H1 (cell line): ENCODE measurements at regions not wholly inside any gene's neighbourhood (a gene's known extent, or its start where the extent isn't known, plus 50 kb on each side); places are given as distances from the start of the nearest gene placed in this dataset.

ENCODE experiments used
- CTCF ChIA-PET: fragments of 300-600 bp; sonication (Branson Sonifier 250); formaldehyde crosslinking; loops from one replicate; lab custom pipeline; 2021; ENCODE audit not compliant: partially characterized antibody; lab: Charles Lee
- POLR2A ChIA-PET: fragments of 300-600 bp; sonication (Branson Sonifier 250); formaldehyde crosslinking; loops from one replicate; lab custom pipeline; 2021; ENCODE audit warnings: inconsistent platforms; ENCODE audit not compliant: partially characterized antibody; lab: Charles Lee
- DNase-seq, 2 experiments: peaks; one replicate each; pipeline versions ENCODE4 v3.0.0 to v3.0.0-alpha.2; 2010 to 2022; ENCODE audit warnings: low spot score in 2 of 2, low read depth in 1 of 2, mixed read lengths in 1 of 2
- FAIRE-seq: peaks from 2 replicates; lab custom pipeline; 2011; peaks lifted over from hg19 to GRCh38; lab: Jason Lieb, UNC
- H2AFZ ChIP-seq: 2 replicates; pipeline ENCODE4 v1.8.1; 2012; ENCODE audit warnings: low read length, inconsistent platforms
- H2AK5ac ChIP-seq: 2 replicates; pipeline ENCODE4 v1.6.1; 2013; ENCODE audit warnings: low read depth, low read length
- H2BK120ac ChIP-seq: replicated peaks from 2 replicates; pipeline ENCODE3; 2013; ENCODE audit warnings: low read depth, low read length, inconsistent platforms
- H2BK12ac ChIP-seq: 2 replicates; pipeline ENCODE4 v1.6.1; 2013; ENCODE audit warnings: low read depth, low read length
- H2BK15ac ChIP-seq: 2 replicates; pipeline ENCODE4 v1.6.1; 2013; ENCODE audit warnings: low read length
- H2BK20ac ChIP-seq: 2 replicates; pipeline ENCODE4 v1.6.1; 2013; ENCODE audit warnings: low read length
- H2BK5ac ChIP-seq: 2 replicates; pipeline ENCODE4 v1.6.1; 2013; ENCODE audit warnings: low read depth, low read length
- H3K14ac ChIP-seq: 2 replicates; pipeline ENCODE4 v1.6.1; 2013; ENCODE audit warnings: inconsistent platforms; ENCODE audit not compliant: insufficient read length
- H3K18ac ChIP-seq: 2 replicates; pipeline ENCODE4 v1.6.1; 2013; ENCODE audit warnings: low read length; ENCODE audit errors: extremely low read depth
- H3K23ac ChIP-seq: 2 replicates; pipeline ENCODE4 v1.6.1; 2013; ENCODE audit warnings: inconsistent platforms; ENCODE audit not compliant: insufficient read length
- H3K23me2 ChIP-seq: 2 replicates; pipeline ENCODE4 v1.6.1; 2013; ENCODE audit warnings: low read depth, low read length
- H3K27ac ChIP-seq: 2 replicates; pipeline ENCODE4 v1.6.1; 2011; ENCODE audit warnings: low read depth, low read length, inconsistent platforms
- H3K27me3 ChIP-seq, 4 experiments: replicated peaks in 1 of 4; 1 replicate in 1 of 4; 2 replicates in 3 of 4; pipeline versions ENCODE4 v1.6.1 to v1.8.1; 2011 to 2013; ENCODE audit warnings: low read length in 3 of 4, mild to moderate bottlenecking in 3 of 4, inconsistent platforms in 2 of 4, mixed read lengths in 2 of 4, moderate library complexity in 1 of 4; ENCODE audit not compliant: control insufficient read depth in 3 of 4, insufficient read depth in 3 of 4; ENCODE audit errors: extremely low read depth in 1 of 4
- H3K36me3 ChIP-seq, 4 experiments: 2 replicates each; pipeline versions ENCODE4 v1.6.1 to v1.8.1; 2011 to 2013; ENCODE audit warnings: mild to moderate bottlenecking in 4 of 4, low read length in 3 of 4, moderate library complexity in 2 of 4, control low read depth in 1 of 4, inconsistent platforms in 1 of 4; ENCODE audit not compliant: insufficient read depth in 4 of 4, control insufficient read depth in 2 of 4
- H3K4ac ChIP-seq: replicated peaks from 2 replicates; pipeline ENCODE3; 2013; ENCODE audit warnings: low read length, low read depth, mixed read lengths, inconsistent platforms; ENCODE audit not compliant: insufficient read length
- H3K4me1 ChIP-seq, 4 experiments: replicated peaks in 1 of 4; 1 replicate in 1 of 4; 2 replicates in 3 of 4; pipeline versions ENCODE4 v1.6.1 to v1.8.1; 2011 to 2013; ENCODE audit warnings: low read length in 3 of 4, inconsistent platforms in 2 of 4, mixed read lengths in 1 of 4; ENCODE audit not compliant: insufficient read depth in 4 of 4, control insufficient read depth in 3 of 4
- H3K4me2 ChIP-seq, 2 experiments: 2 replicates each; pipeline versions ENCODE4 v1.6.1 to v1.8.1; 2011 to 2013; ENCODE audit warnings: low read depth in 2 of 2, low read length in 2 of 2, control low read depth in 1 of 2, inconsistent platforms in 1 of 2, mild to moderate bottlenecking in 1 of 2; ENCODE audit not compliant: insufficient read depth in 1 of 2
- H3K4me3 ChIP-seq, 4 experiments: fragments of 200-600, 300-600 bp in 1 of 4; sonication (generic), shearing (Covaris generic), sonication (Bioruptor Twin) in 1 of 4; 2 replicates each; pipeline versions ENCODE4 v1.5.1 to v1.8.1; 2011 to 2016; ENCODE audit warnings: low read length in 4 of 4, low read depth in 3 of 4, control low read depth in 2 of 4, inconsistent platforms in 2 of 4, mild to moderate bottlenecking in 2 of 4, mixed read lengths in 1 of 4, moderate library complexity in 1 of 4; ENCODE audit not compliant: insufficient read depth in 2 of 4; ENCODE audit errors: extremely low read depth in 1 of 4
- H3K56ac ChIP-seq: replicated peaks from 2 replicates; pipeline ENCODE3; 2013; ENCODE audit warnings: low read depth, mild to moderate bottlenecking, mixed read lengths, low read length, inconsistent platforms; ENCODE audit not compliant: insufficient read length
- H3K79me1 ChIP-seq: 2 replicates; pipeline ENCODE4 v1.6.1; 2013; ENCODE audit warnings: low read depth, low read length, control low read depth
- H3K79me2 ChIP-seq, 2 experiments: 2 replicates each; pipeline versions ENCODE4 v1.6.1 to v1.8.1; 2012 to 2013; ENCODE audit warnings: low read length in 2 of 2, mild to moderate bottlenecking in 2 of 2, inconsistent platforms in 1 of 2; ENCODE audit not compliant: insufficient read depth in 2 of 2, control insufficient read depth in 1 of 2
- H3K9ac ChIP-seq, 4 experiments: replicated peaks in 1 of 4; 1 replicate in 1 of 4; 2 replicates in 3 of 4; pipeline versions ENCODE4 v1.6.1 to v1.8.1; 2011 to 2013; ENCODE audit warnings: low read depth in 3 of 4, low read length in 3 of 4, control low read depth in 2 of 4, mild to moderate bottlenecking in 2 of 4, moderate library complexity in 2 of 4, inconsistent platforms in 1 of 4; ENCODE audit errors: extremely low read depth in 1 of 4
- H3K9me3 ChIP-seq, 2 experiments: 2 replicates each; pipeline versions ENCODE4 v1.6.1 to v1.8.1; 2012 to 2013; ENCODE audit warnings: mild to moderate bottlenecking in 2 of 2, moderate library complexity in 2 of 2, control low read depth in 1 of 2, inconsistent platforms in 1 of 2, low read depth in 1 of 2, low read length in 1 of 2, mixed read lengths in 1 of 2; ENCODE audit not compliant: insufficient read depth in 2 of 2
- H4K20me1 ChIP-seq, 2 experiments: replicated peaks in 1 of 2; 2 replicates each; pipeline versions ENCODE3 to v1.8.1; 2011 to 2013; ENCODE audit warnings: inconsistent platforms in 2 of 2, low read length in 2 of 2, mild to moderate bottlenecking in 1 of 2; ENCODE audit not compliant: insufficient read depth in 2 of 2, control insufficient read depth in 1 of 2
- H4K5ac ChIP-seq: 2 replicates; pipeline ENCODE4 v1.6.1; 2013; ENCODE audit warnings: low read length, low read depth, mixed read lengths, inconsistent platforms; ENCODE audit not compliant: insufficient read length
- H4K8ac ChIP-seq: 2 replicates; pipeline ENCODE4 v1.8.0; 2013; ENCODE audit warnings: mild to moderate bottlenecking, moderate library complexity, low read length, inconsistent platforms; ENCODE audit not compliant: insufficient read depth; ENCODE audit errors: extremely low read depth
- H4K91ac ChIP-seq: replicated peaks from 2 replicates; pipeline ENCODE3; 2013; ENCODE audit warnings: low read length, mixed read lengths, inconsistent platforms; ENCODE audit not compliant: insufficient read length
- RNF2 ChIP-seq: fragments of 200-900, 300-1000 bp; sonication (generic); IDR thresholded peaks from 2 replicates; pipeline ENCODE4 v1.7.1; 2016; ENCODE audit warnings: borderline replicate concordance, low read depth, mild to moderate bottlenecking, antibody characterized with exemption, low read length; ENCODE audit not compliant: poor library complexity, severe bottlenecking; ENCODE audit errors: missing control alignments
- WGBS, 2 experiments: shearing (Covaris generic) in 1 of 2; methylation state at CpG; one replicate each; pipeline versions ENCODE4 v1.1.6 to v1.1.7; 2013 to 2015; ENCODE audit warnings: low lambda C conversion rate in 2 of 2, mixed read lengths in 2 of 2, inconsistent platforms in 1 of 2, low coverage in 1 of 2, missing lambda C conversion rate in 1 of 2; ENCODE audit not compliant: insufficient replicate concordance in 2 of 2, insufficient coverage in 1 of 2, insufficient read length in 1 of 2; ENCODE audit errors: extremely low coverage in 1 of 2, missing lambda C conversion rate in 1 of 2; 5-methylcytosine and 5-hydroxymethylcytosine counted together

DNA sequence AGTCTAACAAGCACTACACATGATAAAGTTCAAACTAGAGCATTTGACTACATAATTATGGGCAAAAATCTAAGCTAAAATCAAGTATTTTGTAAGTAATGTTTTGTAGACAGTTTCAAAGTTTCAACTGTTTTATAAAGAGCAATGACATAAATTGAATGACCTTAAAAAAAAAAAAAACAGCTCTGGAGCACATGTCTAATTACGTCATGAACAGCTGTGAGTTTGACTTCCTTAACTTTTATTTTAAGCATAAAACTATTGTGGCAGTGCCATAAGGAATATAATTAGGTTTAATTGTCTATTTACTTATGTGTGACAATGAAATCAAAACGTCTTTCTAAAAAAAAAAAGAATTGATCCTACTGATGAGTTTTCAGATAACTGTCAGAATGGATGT is 272.5 kb upstream of the LRRC7 start:
- Histone ChIP-seq H3K36me3 (no peaks in the 10 kb centered on the region), H2AK5ac (no peak overlapping the region), H3K14ac (no peak overlapping the region), H3K9me3 (no peaks in the 10 kb centered on the region), H2BK15ac (no peak overlapping the region), H2BK5ac (no peak overlapping the region), H4K8ac (no peak overlapping the region), H3K4me3 (no peak overlapping the region), H2BK120ac (no peak overlapping the region), H3K23ac (no peak overlapping the region), H3K4me2 (no peak overlapping the region), H3K56ac (no peak overlapping the region), H4K5ac (no peak overlapping the region), H4K20me1 (no peaks in the 10 kb centered on the region), H3K23me2 (no peaks in the 10 kb centered on the region), H3K79me2 (no peaks in the 10 kb centered on the region), H2AFZ (no peak overlapping the region), H3K9ac (no peak overlapping the region), H3K4ac (no peak overlapping the region), H3K79me1 (no peaks in the 10 kb centered on the region), H3K27me3 (no peaks in the 10 kb centered on the region), H3K27ac (no peak overlapping the region), H3K4me1 (no peaks in the 10 kb centered on the region), H4K91ac (no peak overlapping the region), H2BK20ac (no peak overlapping the region), H2BK12ac (no peak overlapping the region), H3K18ac (no peak overlapping the region)
- POLR2A ChIA-PET = no interaction called here
- DNase-seq (no peak), FAIRE-seq (no peak)
- TF ChIP-seq RNF2 = no peak
- CTCF ChIA-PET = interaction anchor here (1.6 kb wide), 1 partner anchor 10 kb away, joined by 4 read pairs; no protein-coding TSS in a partner anchor
- WGBS, 2 experiments = 95% methylated on average over 2 of the region's 2 CpGs; no CpG with 5 or more reads in 1 of the 2 experiments
